ENCODE measurements at regions not wholly inside any gene's neighbourhood (a gene's known extent, or its start where the extent isn't known, plus 50 kb on each side); places are given as distances from the start of the nearest gene placed in this dataset.

DNA sequence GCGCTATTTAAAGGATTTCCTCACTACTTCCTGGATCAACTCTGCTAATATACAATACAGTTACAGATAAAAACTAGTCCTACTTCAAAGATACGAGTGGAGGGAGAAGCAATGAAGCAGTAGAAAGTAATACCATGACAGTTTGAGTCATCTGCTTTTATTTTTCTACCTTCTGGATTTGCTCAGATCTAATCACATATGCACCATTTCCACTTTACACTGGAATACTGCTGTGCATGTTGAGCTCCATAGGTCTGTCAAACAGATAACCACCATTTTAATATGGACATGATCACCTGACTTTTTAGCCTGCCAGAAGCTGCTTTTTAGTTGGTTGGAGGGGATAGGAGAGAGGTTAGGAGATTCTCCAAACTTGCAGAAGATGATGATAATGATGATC is 92.5 kb downstream of the MMUT start:
- Histone ChIP-seq H3K36me3 (no peaks in the 10 kb centered on the region), H3K4me3 (no peak overlapping the region), H3K9me3 (no peaks in the 10 kb centered on the region), H3K9ac (ENCODE audit: low read depth in 2 of 2, low read length in 2 of 2) (no peak overlapping the region), H3K27ac (no peak overlapping the region), H3K4me1 (no peaks in the 10 kb centered on the region), H3K27me3 (no peaks in the 10 kb centered on the region)
- no peak for DNase-seq
- intact Hi-C loops (cut with DNase I) = no loop called here
- TF ChIP-seq, protein P1, sequence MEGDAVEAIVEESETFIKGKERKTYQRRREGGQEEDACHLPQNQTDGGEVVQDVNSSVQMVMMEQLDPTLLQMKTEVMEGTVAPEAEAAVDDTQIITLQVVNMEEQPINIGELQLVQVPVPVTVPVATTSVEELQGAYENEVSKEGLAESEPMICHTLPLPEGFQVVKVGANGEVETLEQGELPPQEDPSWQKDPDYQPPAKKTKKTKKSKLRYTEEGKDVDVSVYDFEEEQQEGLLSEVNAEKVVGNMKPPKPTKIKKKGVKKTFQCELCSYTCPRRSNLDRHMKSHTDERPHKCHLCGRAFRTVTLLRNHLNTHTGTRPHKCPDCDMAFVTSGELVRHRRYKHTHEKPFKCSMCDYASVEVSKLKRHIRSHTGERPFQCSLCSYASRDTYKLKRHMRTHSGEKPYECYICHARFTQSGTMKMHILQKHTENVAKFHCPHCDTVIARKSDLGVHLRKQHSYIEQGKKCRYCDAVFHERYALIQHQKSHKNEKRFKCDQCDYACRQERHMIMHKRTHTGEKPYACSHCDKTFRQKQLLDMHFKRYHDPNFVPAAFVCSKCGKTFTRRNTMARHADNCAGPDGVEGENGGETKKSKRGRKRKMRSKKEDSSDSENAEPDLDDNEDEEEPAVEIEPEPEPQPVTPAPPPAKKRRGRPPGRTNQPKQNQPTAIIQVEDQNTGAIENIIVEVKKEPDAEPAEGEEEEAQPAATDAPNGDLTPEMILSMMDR (IDR thresholded peaks at IDR 0.05) = no peak

DNA sequence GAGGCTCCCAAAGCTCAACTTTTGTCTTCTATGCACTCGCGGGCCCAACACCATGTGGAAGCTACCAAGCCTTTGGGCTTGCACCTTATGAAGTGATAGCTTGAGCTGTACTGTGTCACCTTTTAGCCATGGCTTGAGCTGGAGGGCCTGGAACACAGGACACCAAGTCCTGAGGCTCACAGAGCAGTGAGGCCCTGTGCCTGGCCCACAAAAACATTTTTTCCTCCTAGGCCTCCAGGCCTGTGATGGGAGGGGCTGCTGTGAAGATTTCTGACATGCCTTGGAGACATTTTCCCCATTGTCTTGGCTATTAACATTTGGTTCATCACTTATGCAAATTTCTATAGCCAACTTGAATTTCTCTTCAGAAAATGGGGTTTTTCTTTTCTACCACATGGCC is 96.5 kb downstream of the MMUT start:
- no peaks in the 10 kb centered on the region for H3K36me3 ChIP-seq

DNA sequence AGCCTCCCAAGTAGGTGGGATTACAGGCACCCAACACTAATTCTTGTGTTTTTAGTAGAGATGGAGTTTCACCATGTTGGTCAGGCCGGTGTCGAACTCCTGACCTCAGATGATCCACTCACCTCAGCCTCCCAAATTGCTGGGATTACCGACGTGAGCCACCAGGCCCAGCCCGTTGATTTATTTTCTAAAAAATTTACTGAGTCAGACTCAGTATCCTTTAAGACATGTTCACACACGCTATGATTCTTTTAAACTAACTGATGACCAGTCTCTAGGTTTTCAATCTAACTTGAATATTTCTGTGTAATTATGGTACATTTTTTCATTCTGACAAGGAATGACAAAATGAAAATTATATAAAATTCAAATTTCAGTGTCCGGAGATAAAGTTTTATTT is 114.5 kb downstream of the MMUT start:
- Histone ChIP-seq H3K9ac (ENCODE audit: low read depth in 2 of 2, low read length in 2 of 2) (no peak overlapping the region), H3K9me3 (no peaks in the 10 kb centered on the region), H3K4me1 (no peaks in the 10 kb centered on the region), H3K27ac (no peak overlapping the region), H3K4me3 (no peak overlapping the region), H3K27me3 (no peaks in the 10 kb centered on the region), H3K36me3 (no peaks in the 10 kb centered on the region)
- TF ChIP-seq, protein P1 (IDR thresholded peaks at IDR 0.05) = no peak
- intact Hi-C loops (cut with DNase I) = loop anchor here (10.0 kb wide), 1 partner anchor 236 kb away; no protein-coding TSS in a partner anchor
- DNase-seq = no peak

More for the DNA sequence above, 96.5 kb downstream of the MMUT start:
- intact Hi-C loops (cut with DNase I) = no loop called here
- Histone ChIP-seq H3K27me3 (no peaks in the 10 kb centered on the region), H3K9me3 (no peaks in the 10 kb centered on the region), H3K27ac (no peak overlapping the region), H3K9ac (ENCODE audit: low read depth in 2 of 2, low read length in 2 of 2) (no peak overlapping the region), H3K4me3 (no peak overlapping the region), H3K4me1 (no peaks in the 10 kb centered on the region)
- no peak for DNase-seq
- TF ChIP-seq, protein P1 (IDR thresholded peaks at IDR 0.05) = no peak

DNA sequence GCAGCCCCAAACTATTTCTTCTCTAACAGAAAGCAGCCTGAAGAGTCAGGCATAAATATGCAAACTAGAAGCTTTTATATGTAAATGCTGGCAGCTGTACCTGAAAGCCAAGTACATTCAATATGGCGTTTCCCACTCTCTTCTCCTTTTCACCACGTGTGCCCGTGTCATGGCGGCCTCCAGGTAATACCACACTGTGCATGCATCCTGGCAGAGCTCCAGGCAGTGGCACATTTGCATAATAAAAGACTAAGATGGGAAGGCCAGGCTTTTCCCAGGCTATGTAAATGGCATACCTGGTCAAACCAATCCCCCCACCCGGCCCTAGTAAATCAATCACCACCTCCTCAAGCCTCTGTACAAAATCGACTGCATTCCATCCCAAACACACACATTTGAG is 120.6 kb downstream of the MMUT start:
- TF ChIP-seq, protein P1 (IDR thresholded peaks at IDR 0.05) = no peak
- intact Hi-C loops (cut with DNase I) = loop anchor here (10.0 kb wide), 1 partner anchor 242 kb away; no protein-coding TSS in a partner anchor

DNA sequence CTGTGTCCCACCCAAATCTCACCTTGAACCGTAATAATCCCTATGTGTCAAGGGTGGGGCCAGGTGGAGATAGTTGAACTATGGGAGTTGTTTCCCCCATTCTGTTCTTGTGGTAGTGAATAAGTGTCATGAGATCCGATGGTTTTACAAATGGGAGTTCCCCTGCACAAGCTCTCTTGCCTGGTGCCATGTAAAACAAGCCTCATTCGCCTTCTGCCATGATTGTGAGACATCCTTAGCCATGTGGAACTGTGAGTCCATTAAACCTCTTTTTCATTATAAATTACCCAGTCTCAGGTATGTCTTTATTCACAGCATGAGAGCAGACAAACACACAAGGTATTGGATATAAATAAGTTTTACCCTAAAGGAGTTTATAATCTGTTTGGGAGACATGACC is 121.2 kb downstream of the MMUT start:
- no peaks in the 10 kb centered on the region for H3K27me3 ChIP-seq
- no peak overlapping the region for H3K9ac ChIP-seq (ENCODE audit: low read depth in 2 of 2, low read length in 2 of 2)
- DNase-seq = no peak
- no peaks in the 10 kb centered on the region for H3K4me1 ChIP-seq
- no peak overlapping the region for H3K4me3 ChIP-seq
- TF ChIP-seq, protein P1 (IDR thresholded peaks at IDR 0.05) = no peak
- no peaks in the 10 kb centered on the region for H3K36me3 ChIP-seq
- intact Hi-C loops (cut with DNase I) = loop anchor here (10.0 kb wide), 1 partner anchor 243 kb away; no protein-coding TSS in a partner anchor
- no peak overlapping the region for H3K27ac ChIP-seq
- no peaks in the 10 kb centered on the region for H3K9me3 ChIP-seq

More for the DNA sequence above, 120.6 kb downstream of the MMUT start:
- H3K9me3 ChIP-seq = no peaks in the 10 kb centered on the region
- H3K27ac ChIP-seq = no peak overlapping the region
- no peak overlapping the region for H3K9ac ChIP-seq (ENCODE audit: low read depth in 2 of 2, low read length in 2 of 2)
- H3K4me3 ChIP-seq = no peak overlapping the region
- H3K4me1 ChIP-seq = no peaks in the 10 kb centered on the region
- DNase-seq = no peak
- H3K36me3 ChIP-seq = no peaks in the 10 kb centered on the region
- H3K27me3 ChIP-seq = no peaks in the 10 kb centered on the region

All from colonic mucosa (tissue), 4 donors.